ENCODE measurements at regions not wholly inside any gene's neighbourhood (a gene's known extent, or its start where the extent isn't known, plus 50 kb on each side); places are given as distances from the start of the nearest gene placed in this dataset.

GRCh38 chr10:52927678-52928077 lies 155.1 kb upstream of the MBL2 start:
- H3K27me3 Mint-ChIP-seq: no peaks in the 10 kb centered on the region
- ATAC-seq (no peak), DNase-seq (no peak)
- H3K9me3 Mint-ChIP-seq: peaks cover 0 to 7% of the 10 kb centered on the region in 2 donors
- no peaks in the 10 kb centered on the region for H3K4me1 Mint-ChIP-seq
- no peak overlapping the region for H3K27ac Mint-ChIP-seq
- H3K4me3 Mint-ChIP-seq: no peak overlapping the region

- H3K9me3 Mint-ChIP-seq: peaks cover 0 to 8% of the 10 kb centered on the region in 2 donors
- H3K27ac Mint-ChIP-seq: no peak overlapping the region
- DNase-seq: no peak
- H3K4me3 Mint-ChIP-seq: no peak overlapping the region
- no peaks in the 10 kb centered on the region for H3K27me3 Mint-ChIP-seq
- no peaks in the 10 kb centered on the region for H3K4me1 Mint-ChIP-seq
- ATAC-seq: no peak
These were observed 150.9 kb upstream of the MBL2 start for GRCh38 chr10:52923520-52923919.

GRCh38 chr10:52918714-52919305 lies 146.2 kb upstream of the MBL2 start:
- Mint-ChIP-seq H3K4me1 (no peaks in the 10 kb centered on the region), H3K4me3 (no peak overlapping the region), H3K27me3 (no peaks in the 10 kb centered on the region), H3K9me3 (peaks cover 0 to 8% of the 10 kb centered on the region in 2 donors), H3K27ac (no peak overlapping the region)
- DNase-seq (no peak), ATAC-seq (no peak)

- no peaks in the 10 kb centered on the region for H3K9me3 Mint-ChIP-seq
- no peaks in the 10 kb centered on the region for H3K4me1 Mint-ChIP-seq
- ATAC-seq (no peak), DNase-seq (no peak)
- H3K27ac Mint-ChIP-seq: no peak overlapping the region
- no peak overlapping the region for H3K4me3 Mint-ChIP-seq
- H3K27me3 Mint-ChIP-seq: no peaks in the 10 kb centered on the region
These were observed 142.8 kb upstream of the MBL2 start for GRCh38 chr10:52915391-52915790.

GRCh38 chr10:52911163-52911562 lies 138.6 kb upstream of the MBL2 start:
- no peaks in the 10 kb centered on the region for H3K9me3 Mint-ChIP-seq
- no peak overlapping the region for H3K27ac Mint-ChIP-seq
- H3K4me3 Mint-ChIP-seq: no peak overlapping the region

GRCh38 chr10:52908478-52908877 lies 135.9 kb upstream of the MBL2 start:
- no peak overlapping the region for H3K4me3 Mint-ChIP-seq

More at GRCh38 chr10:52911163-52911562, 138.6 kb upstream of the MBL2 start:
- no peaks in the 10 kb centered on the region for H3K4me1 Mint-ChIP-seq
- ATAC-seq (no peak), DNase-seq (no peak)
- H3K27me3 Mint-ChIP-seq: no peaks in the 10 kb centered on the region

GRCh38 chr10:52906046-52906445 lies 133.5 kb upstream of the MBL2 start:
- no peaks in the 10 kb centered on the region for H3K9me3 Mint-ChIP-seq
- H3K4me3 Mint-ChIP-seq: no peak overlapping the region
- ATAC-seq (no peak), DNase-seq (no peak)
- H3K27me3 Mint-ChIP-seq: no peaks in the 10 kb centered on the region
- H3K27ac Mint-ChIP-seq: no peak overlapping the region
- no peaks in the 10 kb centered on the region for H3K4me1 Mint-ChIP-seq

More at GRCh38 chr10:52908478-52908877, 135.9 kb upstream of the MBL2 start:
- Mint-ChIP-seq H3K27ac (no peak overlapping the region), H3K4me1 (no peaks in the 10 kb centered on the region), H3K27me3 (no peaks in the 10 kb centered on the region), H3K9me3 (no peaks in the 10 kb centered on the region)
- ATAC-seq: no peak
- no peak for DNase-seq

- Mint-ChIP-seq H3K9me3 (no peaks in the 10 kb centered on the region), H3K4me1 (no peaks in the 10 kb centered on the region), H3K27me3 (no peaks in the 10 kb centered on the region), H3K27ac (no peak overlapping the region), H3K4me3 (no peak overlapping the region)
- DNase-seq (no peak), ATAC-seq (no peak)
These were observed 130.9 kb upstream of the MBL2 start for GRCh38 chr10:52903397-52903938.

- no peak for ATAC-seq
These were observed 128.0 kb upstream of the MBL2 start for GRCh38 chr10:52900593-52900992.

GRCh38 chr10:52897162-52897561 lies 124.6 kb upstream of the MBL2 start:
- no peaks in the 10 kb centered on the region for H3K4me1 Mint-ChIP-seq
- peak overlapping the region in 1 of 2 donors; percentile 14 for H3K27ac Mint-ChIP-seq
- no peak for DNase-seq
- H3K4me3 Mint-ChIP-seq: no peak overlapping the region
- no peaks in the 10 kb centered on the region for H3K27me3 Mint-ChIP-seq
- ATAC-seq: no peak
- no peaks in the 10 kb centered on the region for H3K9me3 Mint-ChIP-seq

More at GRCh38 chr10:52900593-52900992, 128.0 kb upstream of the MBL2 start:
- no peak overlapping the region for H3K27ac Mint-ChIP-seq
- H3K4me3 Mint-ChIP-seq: no peak overlapping the region
- no peaks in the 10 kb centered on the region for H3K4me1 Mint-ChIP-seq
- H3K27me3 Mint-ChIP-seq: no peaks in the 10 kb centered on the region
- DNase-seq: no peak
- no peaks in the 10 kb centered on the region for H3K9me3 Mint-ChIP-seq

GRCh38 chr10:52895059-52895458 lies 122.5 kb upstream of the MBL2 start:
- Mint-ChIP-seq H3K27me3 (no peaks in the 10 kb centered on the region), H3K4me1 (no peaks in the 10 kb centered on the region), H3K27ac (no peak overlapping the region), H3K9me3 (no peaks in the 10 kb centered on the region), H3K4me3 (no peak overlapping the region)
- no peak for ATAC-seq
- DNase-seq: no peak

GRCh38 chr10:52890281-52890680 lies 117.7 kb upstream of the MBL2 start:
- ATAC-seq: no peak
- H3K27me3 Mint-ChIP-seq: no peaks in the 10 kb centered on the region

GRCh38 chr10:52889611-52890010 lies 117.0 kb upstream of the MBL2 start:
- Mint-ChIP-seq H3K9me3 (no peaks in the 10 kb centered on the region), H3K27me3 (no peaks in the 10 kb centered on the region)

More at GRCh38 chr10:52890281-52890680, 117.7 kb upstream of the MBL2 start:
- no peak for DNase-seq
- Mint-ChIP-seq H3K4me3 (no peak overlapping the region), H3K9me3 (no peaks in the 10 kb centered on the region), H3K27ac (no peak overlapping the region), H3K4me1 (no peaks in the 10 kb centered on the region)

GRCh38 chr10:52883996-52884871 lies 111.7 kb upstream of the MBL2 start:
- no peak overlapping the region for H3K27ac Mint-ChIP-seq
- DNase-seq (peak; percentile 11 to 15), ATAC-seq (peak; percentile 65)
- H3K4me3 Mint-ChIP-seq: no peak overlapping the region
- H3K27me3 Mint-ChIP-seq: no peaks in the 10 kb centered on the region
- H3K9me3 Mint-ChIP-seq: no peaks in the 10 kb centered on the region
- H3K4me1 Mint-ChIP-seq: no peaks in the 10 kb centered on the region

More at GRCh38 chr10:52889611-52890010, 117.0 kb upstream of the MBL2 start:
- ATAC-seq (no peak), DNase-seq (no peak)
- Mint-ChIP-seq H3K27ac (no peak overlapping the region), H3K4me1 (no peaks in the 10 kb centered on the region), H3K4me3 (no peak overlapping the region)

GRCh38 chr10:52879091-52879807 lies 106.7 kb upstream of the MBL2 start:
- no peak for DNase-seq
- ATAC-seq: no peak
- H3K4me3 Mint-ChIP-seq: no peak overlapping the region
- no peaks in the 10 kb centered on the region for H3K27me3 Mint-ChIP-seq
- H3K9me3 Mint-ChIP-seq: peaks cover 0 to 4% of the 10 kb centered on the region in 2 donors
- no peaks in the 10 kb centered on the region for H3K4me1 Mint-ChIP-seq
- H3K27ac Mint-ChIP-seq: no peak overlapping the region

All from stimulated activated naive CD8-positive, alpha-beta T cell treated with anti-CD3 and anti-CD28 coated beads, Interleukin-15, amount 100 ng/mL, for 72 hours (primary cell).